B cell (primary cell): ENCODE measurements at regions not wholly inside any gene's neighbourhood (a gene's known extent, or its start where the extent isn't known, plus 50 kb on each side); places are given as distances from the start of the nearest gene placed in this dataset.

ENCODE experiments used
- EZH2 ChIP-seq: IDR thresholded peaks from 2 replicates; pipeline ENCODE4 v1.6.1; 2012; ENCODE audit warnings: borderline replicate concordance, low read depth, mild to moderate bottlenecking, moderate library complexity, low read length; ENCODE audit not compliant: insufficient read depth, poor library complexity, severe bottlenecking
- TF ChIP-seq, protein P1 (sequence below): fragments of 200-600 bp; IDR thresholded peaks from one replicate; pipeline ENCODE4 v1.8.0; 2022; ENCODE audit warnings: antibody characterized with exemption, mild to moderate bottlenecking

GRCh38 chr18:78411539-78411938 lies 568.1 kb upstream of the SALL3 start:
- TF ChIP-seq, protein P1, sequence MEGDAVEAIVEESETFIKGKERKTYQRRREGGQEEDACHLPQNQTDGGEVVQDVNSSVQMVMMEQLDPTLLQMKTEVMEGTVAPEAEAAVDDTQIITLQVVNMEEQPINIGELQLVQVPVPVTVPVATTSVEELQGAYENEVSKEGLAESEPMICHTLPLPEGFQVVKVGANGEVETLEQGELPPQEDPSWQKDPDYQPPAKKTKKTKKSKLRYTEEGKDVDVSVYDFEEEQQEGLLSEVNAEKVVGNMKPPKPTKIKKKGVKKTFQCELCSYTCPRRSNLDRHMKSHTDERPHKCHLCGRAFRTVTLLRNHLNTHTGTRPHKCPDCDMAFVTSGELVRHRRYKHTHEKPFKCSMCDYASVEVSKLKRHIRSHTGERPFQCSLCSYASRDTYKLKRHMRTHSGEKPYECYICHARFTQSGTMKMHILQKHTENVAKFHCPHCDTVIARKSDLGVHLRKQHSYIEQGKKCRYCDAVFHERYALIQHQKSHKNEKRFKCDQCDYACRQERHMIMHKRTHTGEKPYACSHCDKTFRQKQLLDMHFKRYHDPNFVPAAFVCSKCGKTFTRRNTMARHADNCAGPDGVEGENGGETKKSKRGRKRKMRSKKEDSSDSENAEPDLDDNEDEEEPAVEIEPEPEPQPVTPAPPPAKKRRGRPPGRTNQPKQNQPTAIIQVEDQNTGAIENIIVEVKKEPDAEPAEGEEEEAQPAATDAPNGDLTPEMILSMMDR: no peak
- TF ChIP-seq EZH2: no peak
